ENCODE measurements at regions not wholly inside any gene's neighbourhood (a gene's known extent, or its start where the extent isn't known, plus 50 kb on each side); places are given as distances from the start of the nearest gene placed in this dataset.

- intact Hi-C loops (cut with micrococcal nuclease; ENCODE audit: unreplicated experiment) = no loop called here
- Histone ChIP-seq H3K4me2 (no peak overlapping the region), H3K4me3 (no peak overlapping the region), H3K9me2 (ENCODE audit: insufficient read depth) (no peaks in the 10 kb centered on the region), H3K9me3 (ENCODE audit: insufficient read depth, low read depth) (no peaks in the 10 kb centered on the region; the same call in 1 of the 2 replicates), H3K79me2 (ENCODE audit: low read depth) (no peaks in the 10 kb centered on the region), H3K36me3 (ENCODE audit: low read depth) (no peaks in the 10 kb centered on the region), H3K27ac (no peak overlapping the region), H3K4me1 (replicated peaks; ENCODE audit: insufficient read depth) (no peaks in the 10 kb centered on the region), H4K20me1 (ENCODE audit: insufficient read depth) (no peaks in the 10 kb centered on the region), H3F3A (ENCODE audit: insufficient read depth, low read depth) (no peaks in the 10 kb centered on the region), H3K27me3 (ENCODE audit: insufficient read depth, low read depth) (peaks cover 19% of the 10 kb centered on the region), H2AFZ (no peak overlapping the region)
- TF ChIP-seq EZH2 (IDR thresholded peaks at IDR 0.05; ENCODE audit: low read depth) = no peak
- TF ChIP-seq, protein P1, sequence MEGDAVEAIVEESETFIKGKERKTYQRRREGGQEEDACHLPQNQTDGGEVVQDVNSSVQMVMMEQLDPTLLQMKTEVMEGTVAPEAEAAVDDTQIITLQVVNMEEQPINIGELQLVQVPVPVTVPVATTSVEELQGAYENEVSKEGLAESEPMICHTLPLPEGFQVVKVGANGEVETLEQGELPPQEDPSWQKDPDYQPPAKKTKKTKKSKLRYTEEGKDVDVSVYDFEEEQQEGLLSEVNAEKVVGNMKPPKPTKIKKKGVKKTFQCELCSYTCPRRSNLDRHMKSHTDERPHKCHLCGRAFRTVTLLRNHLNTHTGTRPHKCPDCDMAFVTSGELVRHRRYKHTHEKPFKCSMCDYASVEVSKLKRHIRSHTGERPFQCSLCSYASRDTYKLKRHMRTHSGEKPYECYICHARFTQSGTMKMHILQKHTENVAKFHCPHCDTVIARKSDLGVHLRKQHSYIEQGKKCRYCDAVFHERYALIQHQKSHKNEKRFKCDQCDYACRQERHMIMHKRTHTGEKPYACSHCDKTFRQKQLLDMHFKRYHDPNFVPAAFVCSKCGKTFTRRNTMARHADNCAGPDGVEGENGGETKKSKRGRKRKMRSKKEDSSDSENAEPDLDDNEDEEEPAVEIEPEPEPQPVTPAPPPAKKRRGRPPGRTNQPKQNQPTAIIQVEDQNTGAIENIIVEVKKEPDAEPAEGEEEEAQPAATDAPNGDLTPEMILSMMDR (conservative IDR thresholded peaks at IDR 0.05) = no peak
- DNase-seq = no peak
- ChIA-PET CTCF (no interaction called here), POLR2A (ENCODE audit: unreplicated experiment) (no interaction called here)
- BruUV-seq (replicated peaks) = no TSS peak
Observed at GRCh38 chr20:21780528-21780927, 75.1 kb downstream of the PAX1 start.
